CD4-positive, CD25-positive, alpha-beta regulatory T cell (primary cell): ENCODE measurements at regions not wholly inside any gene's neighbourhood (a gene's known extent, or its start where the extent isn't known, plus 50 kb on each side); places are given as distances from the start of the nearest gene placed in this dataset.

Experiments
- ATAC-seq, 2 donors: fragments of 150-1000 bp; cut with Tn5 transposase; one replicate each; pipeline ENCODE4 v1.10.0; 2021; ENCODE audit warnings: low read depth in 2 of 2, moderate number of reproducible peaks in 2 of 2, moderate library complexity in 1 of 2
- DNase-seq, 3 donors: peaks; one replicate each; pipeline versions ENCODE4 v3.0.0 to v3.0.0-alpha.2; 2012 to 2022; ENCODE audit warnings: mixed read lengths in 1 of 3
- H3K27ac ChIP-seq: one replicate; pipeline ENCODE4 v1.7.0; 2013; ENCODE audit warnings: mild to moderate bottlenecking, low read length; ENCODE audit not compliant: insufficient read depth, poor library complexity, severe bottlenecking
- H3K27me3 ChIP-seq: one replicate; pipeline ENCODE4 v1.7.0; 2013; ENCODE audit warnings: low read length; ENCODE audit not compliant: control insufficient read depth, insufficient read depth
- H3K36me3 ChIP-seq: one replicate; pipeline ENCODE4 v1.7.0; 2013; ENCODE audit warnings: mild to moderate bottlenecking, low read length, moderate library complexity; ENCODE audit not compliant: control insufficient read depth, insufficient read depth
- H3K4me1 ChIP-seq: 2 replicates; pipeline ENCODE4 v1.7.0; 2013; ENCODE audit warnings: mild to moderate bottlenecking, low read length; ENCODE audit not compliant: insufficient read depth, control insufficient read depth, poor library complexity, severe bottlenecking
- H3K4me3 ChIP-seq: one replicate; pipeline ENCODE4 v1.7.0; 2013; ENCODE audit warnings: low read depth, mild to moderate bottlenecking, low read length, moderate library complexity
- H3K9me3 ChIP-seq, 2 experiments: 1 replicate in 1 of 2; 2 replicates in 1 of 2; pipeline ENCODE4 v1.7.0; 2013; ENCODE audit warnings: low read length in 2 of 2, mild to moderate bottlenecking in 1 of 2, moderate library complexity in 1 of 2; ENCODE audit not compliant: control insufficient read depth in 2 of 2
- H3K27ac Mint-ChIP-seq, 3 donors: one replicate each; pipeline ENCODE4 v1.8.0; 2020 to 2022; ENCODE audit warnings: mild to moderate bottlenecking in 3 of 3, mixed read lengths in 3 of 3, moderate library complexity in 2 of 3
- H3K27me3 Mint-ChIP-seq: one replicate; pipeline ENCODE4 v1.8.0; 2022; ENCODE audit warnings: mild to moderate bottlenecking, mixed read lengths
- H3K36me3 Mint-ChIP-seq: one replicate; pipeline ENCODE4 v1.8.0; 2020; ENCODE audit warnings: mixed read lengths
- H3K4me1 Mint-ChIP-seq, 4 donors: one replicate each; pipeline ENCODE4 v1.8.0; 2020 to 2022; ENCODE audit warnings: mixed read lengths in 4 of 4, mild to moderate bottlenecking in 1 of 4
- H3K4me3 Mint-ChIP-seq, 4 donors: one replicate each; pipeline ENCODE4 v1.8.0; 2020 to 2022; ENCODE audit warnings: mild to moderate bottlenecking in 4 of 4, mixed read lengths in 4 of 4, moderate library complexity in 3 of 4
- H3K9me3 Mint-ChIP-seq, 7 donors: one replicate each; pipeline ENCODE4 v1.8.0; 2020 to 2022; ENCODE audit warnings: mixed read lengths in 7 of 7, mild to moderate bottlenecking in 3 of 7, moderate library complexity in 2 of 7

GRCh38 chr15:88718731-88719130 lies 79.9 kb downstream of the ISG20 start:
- Histone ChIP-seq H3K27me3 (peaks cover 2% of the 10 kb centered on the region), H3K4me3 (no peak overlapping the region), H3K9me3 (no peaks in the 10 kb centered on the region), H3K4me1 (no peaks in the 10 kb centered on the region), H3K36me3 (no peaks in the 10 kb centered on the region), H3K27ac (no peak overlapping the region)
- no peak overlapping the region for H3K27ac Mint-ChIP-seq
- peaks cover 0 to 3% (median 0%) of the 10 kb centered on the region in 7 donors for H3K9me3 Mint-ChIP-seq
- ATAC-seq (no peak), DNase-seq (no peak)
- H3K36me3 Mint-ChIP-seq = no peaks in the 10 kb centered on the region
- H3K4me3 Mint-ChIP-seq = no peak overlapping the region
- H3K4me1 Mint-ChIP-seq = no peaks in the 10 kb centered on the region
- H3K27me3 Mint-ChIP-seq = peaks cover 13% of the 10 kb centered on the region

DNA sequence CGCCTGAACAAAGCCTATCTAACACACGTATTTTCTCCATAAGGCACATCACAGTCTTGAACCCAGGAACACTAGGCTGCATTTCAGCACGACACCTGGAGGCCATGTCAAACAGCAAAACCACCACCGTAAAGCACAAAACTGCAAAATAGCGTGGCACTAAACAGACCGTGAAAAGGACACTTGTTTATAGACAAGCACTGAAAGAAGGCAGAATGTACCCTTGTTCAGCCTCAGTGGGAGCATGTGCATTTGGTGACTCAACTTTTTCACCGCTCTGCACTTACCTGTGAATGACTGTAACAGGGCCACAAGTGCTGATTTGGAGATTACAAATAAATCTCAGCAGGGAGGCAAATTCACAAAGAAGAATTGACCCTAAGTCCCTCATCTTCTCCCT lies 80.8 kb downstream of the ISG20 start:
- Mint-ChIP-seq H3K36me3 (no peaks in the 10 kb centered on the region), H3K4me1 (no peaks in the 10 kb centered on the region), H3K9me3 (peaks cover 0 to 3% (median 0%) of the 10 kb centered on the region in 7 donors), H3K27me3 (peaks cover 16% of the 10 kb centered on the region), H3K4me3 (no peak overlapping the region), H3K27ac (no peak overlapping the region)
- Histone ChIP-seq H3K27ac (no peak overlapping the region), H3K4me1 (no peaks in the 10 kb centered on the region), H3K27me3 (peaks cover 2% of the 10 kb centered on the region), H3K4me3 (no peak overlapping the region), H3K9me3 (no peaks in the 10 kb centered on the region), H3K36me3 (no peaks in the 10 kb centered on the region)
- DNase-seq = no peak
- no peak for ATAC-seq

- no peak for ATAC-seq
- Histone ChIP-seq H3K27me3 (peaks cover 6% of the 10 kb centered on the region), H3K27ac (no peak overlapping the region), H3K36me3 (no peaks in the 10 kb centered on the region), H3K9me3 (no peaks in the 10 kb centered on the region), H3K4me1 (no peaks in the 10 kb centered on the region), H3K4me3 (no peak overlapping the region)
- H3K27ac Mint-ChIP-seq = no peak overlapping the region
- H3K27me3 Mint-ChIP-seq = peaks cover 27% of the 10 kb centered on the region
- DNase-seq = no peak
- H3K36me3 Mint-ChIP-seq = no peaks in the 10 kb centered on the region
- H3K4me3 Mint-ChIP-seq = no peak overlapping the region
- peaks cover 0 to 5% (median 0%) of the 10 kb centered on the region in 7 donors for H3K9me3 Mint-ChIP-seq
- H3K4me1 Mint-ChIP-seq = no peaks in the 10 kb centered on the region
Measured at GRCh38 chr15:88725305-88726210, 77.7 kb upstream of the ACAN start.

- Histone ChIP-seq H3K36me3 (no peaks in the 10 kb centered on the region), H3K27ac (no peak overlapping the region), H3K9me3 (no peaks in the 10 kb centered on the region), H3K4me1 (no peaks in the 10 kb centered on the region), H3K4me3 (no peak overlapping the region), H3K27me3 (peaks cover 6% of the 10 kb centered on the region)
- H3K4me3 Mint-ChIP-seq = no peak overlapping the region
- peaks cover 25% of the 10 kb centered on the region for H3K27me3 Mint-ChIP-seq
- no peak for DNase-seq
- H3K27ac Mint-ChIP-seq = no peak overlapping the region
- H3K9me3 Mint-ChIP-seq = peaks cover 0 to 5% (median 0%) of the 10 kb centered on the region in 7 donors
- H3K4me1 Mint-ChIP-seq = no peaks in the 10 kb centered on the region
- ATAC-seq = no peak
- no peaks in the 10 kb centered on the region for H3K36me3 Mint-ChIP-seq
Measured at GRCh38 chr15:88727439-88727838, 75.8 kb upstream of the ACAN start.

DNA sequence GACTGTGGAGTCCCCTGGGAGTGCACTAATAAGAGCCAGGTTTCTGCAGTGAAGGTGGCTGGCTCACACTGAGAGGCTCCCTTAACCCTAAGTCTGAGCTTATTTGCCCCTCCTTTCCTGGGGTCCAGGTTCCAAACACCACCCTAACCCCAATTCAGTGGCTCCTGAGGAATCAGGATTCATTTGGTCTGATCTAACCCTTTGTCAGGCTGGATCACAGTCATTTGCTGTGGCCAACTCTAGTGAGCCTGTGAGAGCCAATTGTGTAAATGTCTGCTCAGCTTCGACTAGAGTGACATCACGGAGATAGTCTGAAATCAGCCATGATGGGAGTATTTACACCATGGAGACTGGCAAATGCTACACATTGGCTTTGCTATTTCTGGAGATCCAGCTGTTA lies 73.7 kb upstream of the ACAN start:
- Mint-ChIP-seq H3K36me3 (no peaks in the 10 kb centered on the region), H3K27me3 (peaks cover 27% of the 10 kb centered on the region), H3K4me1 (no peaks in the 10 kb centered on the region), H3K9me3 (peaks cover 0 to 2% (median 0%) of the 10 kb centered on the region in 7 donors), H3K27ac (no peak overlapping the region), H3K4me3 (no peak overlapping the region)
- Histone ChIP-seq H3K4me1 (no peaks in the 10 kb centered on the region), H3K36me3 (no peaks in the 10 kb centered on the region), H3K4me3 (no peak overlapping the region), H3K27ac (no peak overlapping the region), H3K27me3 (peaks cover 4% of the 10 kb centered on the region), H3K9me3 (no peaks in the 10 kb centered on the region)
- ATAC-seq (no peak), DNase-seq (no peak)

DNA sequence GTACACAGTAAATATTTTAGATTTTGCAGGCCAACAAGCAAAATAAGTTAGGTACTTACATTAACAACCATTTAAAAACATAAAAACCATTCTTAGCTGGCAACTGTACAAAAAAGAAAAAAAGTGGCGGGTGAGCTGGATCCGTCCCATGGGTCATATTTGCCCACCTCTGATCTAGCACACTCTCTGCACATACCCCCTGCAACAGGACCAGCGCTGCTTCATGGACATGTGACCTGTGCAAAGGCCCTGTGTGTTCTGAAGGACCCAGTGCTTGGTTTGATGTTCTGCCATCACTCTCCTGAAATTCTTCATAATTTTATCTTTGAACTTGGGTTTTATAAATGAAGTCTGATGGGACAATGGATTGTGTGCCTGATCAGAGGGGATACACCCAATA lies 72.5 kb upstream of the ACAN start:
- Mint-ChIP-seq H3K9me3 (peaks cover 0 to 2% (median 0%) of the 10 kb centered on the region in 7 donors), H3K27ac (no peak overlapping the region), H3K27me3 (peaks cover 22% of the 10 kb centered on the region), H3K36me3 (no peaks in the 10 kb centered on the region), H3K4me1 (no peaks in the 10 kb centered on the region), H3K4me3 (no peak overlapping the region)
- no peaks in the 10 kb centered on the region for H3K4me1 ChIP-seq
- H3K4me3 ChIP-seq = no peak overlapping the region
- no peak for ATAC-seq
- no peaks in the 10 kb centered on the region for H3K36me3 ChIP-seq
- peaks cover 2% of the 10 kb centered on the region for H3K27me3 ChIP-seq
- no peaks in the 10 kb centered on the region for H3K9me3 ChIP-seq
- DNase-seq = no peak
- H3K27ac ChIP-seq = no peak overlapping the region

GRCh38 chr15:88735212-88735611 lies 68.0 kb upstream of the ACAN start:
- H3K9me3 Mint-ChIP-seq = no peaks in the 10 kb centered on the region

GRCh38 chr15:88736204-88736603 lies 67.0 kb upstream of the ACAN start:
- Histone ChIP-seq H3K4me3 (no peak overlapping the region), H3K36me3 (no peaks in the 10 kb centered on the region), H3K9me3 (no peaks in the 10 kb centered on the region), H3K4me1 (no peaks in the 10 kb centered on the region), H3K27me3 (peaks cover 4% of the 10 kb centered on the region), H3K27ac (no peak overlapping the region)
- Mint-ChIP-seq H3K9me3 (no peaks in the 10 kb centered on the region), H3K36me3 (no peaks in the 10 kb centered on the region), H3K27me3 (peaks cover 17% of the 10 kb centered on the region), H3K4me3 (no peak overlapping the region), H3K4me1 (no peaks in the 10 kb centered on the region), H3K27ac (no peak overlapping the region)
- ATAC-seq (no peak), DNase-seq (no peak)

More at GRCh38 chr15:88735212-88735611, 68.0 kb upstream of the ACAN start:
- no peak overlapping the region for H3K4me3 ChIP-seq
- ATAC-seq = no peak
- H3K27me3 ChIP-seq = peaks cover 4% of the 10 kb centered on the region
- H3K27me3 Mint-ChIP-seq = peaks cover 23% of the 10 kb centered on the region
- no peak for DNase-seq
- no peak overlapping the region for H3K27ac Mint-ChIP-seq
- H3K4me1 Mint-ChIP-seq = no peaks in the 10 kb centered on the region
- H3K27ac ChIP-seq = no peak overlapping the region
- no peaks in the 10 kb centered on the region for H3K4me1 ChIP-seq
- H3K9me3 ChIP-seq = no peaks in the 10 kb centered on the region
- H3K4me3 Mint-ChIP-seq = no peak overlapping the region
- H3K36me3 ChIP-seq = no peaks in the 10 kb centered on the region
- H3K36me3 Mint-ChIP-seq = no peaks in the 10 kb centered on the region
